Vagina (tissue), 2 donors: ENCODE measurements at regions not wholly inside any gene's neighbourhood (a gene's known extent, or its start where the extent isn't known, plus 50 kb on each side); places are given as distances from the start of the nearest gene placed in this dataset.

Experiments
- POLR2A ChIP-seq, 2 donors: fragments of 450-650 bp; IDR thresholded peaks; one replicate each; pipeline ENCODE4 v1.6.1; 2017; ENCODE audit warnings: antibody characterized with exemption in 2 of 2, mild to moderate bottlenecking in 2 of 2, moderate library complexity in 2 of 2
- POLR2AphosphoS5 ChIP-seq, 2 donors: sonication (generic); formaldehyde crosslinking; IDR thresholded peaks; one replicate each; pipeline ENCODE4 v1.9.0; 2017; ENCODE audit warnings: antibody characterized with exemption in 2 of 2, mild to moderate bottlenecking in 2 of 2, low read depth in 1 of 2; ENCODE audit not compliant: insufficient read depth in 1 of 2
- TF ChIP-seq, protein P1 (sequence below), 3 experiments: fragments of 450-650 bp in 2 of 3; fragments of 200-600 bp in 1 of 3; sonication (generic) in 1 of 3; IDR thresholded peaks; one replicate each; pipeline ENCODE4 v1.5.1; 2017 to 2019; ENCODE audit warnings: antibody characterized with exemption in 3 of 3, mild to moderate bottlenecking in 2 of 3, moderate library complexity in 2 of 3

DNA sequence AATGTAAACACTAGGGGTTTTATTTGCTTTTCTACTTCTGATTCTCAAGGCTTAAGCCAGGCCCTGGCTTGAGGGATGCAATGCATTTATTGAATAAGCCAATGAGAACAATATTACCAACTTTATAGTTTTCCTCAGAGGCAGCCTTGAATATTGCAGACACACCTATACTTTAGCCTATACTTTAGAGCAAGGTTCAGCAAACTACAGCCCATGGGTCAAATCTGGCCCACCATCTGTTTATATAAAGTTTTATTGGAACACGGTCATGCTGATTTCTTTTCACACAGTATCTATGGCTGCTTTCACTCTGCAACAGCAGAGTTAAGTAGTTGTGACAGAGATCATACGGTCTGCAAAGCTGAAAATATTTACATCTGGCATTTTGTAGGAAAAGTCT is 50.3 kb upstream of the E2F8 start:
- TF ChIP-seq POLR2A (IDR thresholded peaks at IDR 0.05): no peak
- TF ChIP-seq, protein P1, sequence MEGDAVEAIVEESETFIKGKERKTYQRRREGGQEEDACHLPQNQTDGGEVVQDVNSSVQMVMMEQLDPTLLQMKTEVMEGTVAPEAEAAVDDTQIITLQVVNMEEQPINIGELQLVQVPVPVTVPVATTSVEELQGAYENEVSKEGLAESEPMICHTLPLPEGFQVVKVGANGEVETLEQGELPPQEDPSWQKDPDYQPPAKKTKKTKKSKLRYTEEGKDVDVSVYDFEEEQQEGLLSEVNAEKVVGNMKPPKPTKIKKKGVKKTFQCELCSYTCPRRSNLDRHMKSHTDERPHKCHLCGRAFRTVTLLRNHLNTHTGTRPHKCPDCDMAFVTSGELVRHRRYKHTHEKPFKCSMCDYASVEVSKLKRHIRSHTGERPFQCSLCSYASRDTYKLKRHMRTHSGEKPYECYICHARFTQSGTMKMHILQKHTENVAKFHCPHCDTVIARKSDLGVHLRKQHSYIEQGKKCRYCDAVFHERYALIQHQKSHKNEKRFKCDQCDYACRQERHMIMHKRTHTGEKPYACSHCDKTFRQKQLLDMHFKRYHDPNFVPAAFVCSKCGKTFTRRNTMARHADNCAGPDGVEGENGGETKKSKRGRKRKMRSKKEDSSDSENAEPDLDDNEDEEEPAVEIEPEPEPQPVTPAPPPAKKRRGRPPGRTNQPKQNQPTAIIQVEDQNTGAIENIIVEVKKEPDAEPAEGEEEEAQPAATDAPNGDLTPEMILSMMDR (IDR thresholded peaks at IDR 0.05): no peak
- no peak for TF ChIP-seq POLR2AphosphoS5 (IDR thresholded peaks at IDR 0.05; ENCODE audit: insufficient read depth in 1 of 2, low read depth in 1 of 2)
